CD4-positive, alpha-beta T cell treated with Interleukin-1 beta for 1 hour (primary cell): ENCODE measurements at regions not wholly inside any gene's neighbourhood (a gene's known extent, or its start where the extent isn't known, plus 50 kb on each side); places are given as distances from the start of the nearest gene placed in this dataset.
"Not testable (repeated sequence)": the region's sequence is repeated elsewhere in the genome, so short reads cannot be mapped to it uniquely, and the experiment has no call there.

Experiments
- DNase-seq, 2 donors: peaks; one replicate each; pipeline ENCODE4 v3.0.0-alpha.2; 2020 to 2022

- DNase-seq: peak; percentile 9 to 66
Observed at GRCh38 chr12:92987362-92987761, 58.3 kb upstream of the EEA1 start.

- peak; percentile 4 to 47 for DNase-seq
Observed at GRCh38 chr12:92987846-92988621, 58.9 kb upstream of the EEA1 start.

- no peak for DNase-seq
Observed at GRCh38 chr12:92988622-92989130, 59.6 kb upstream of the EEA1 start.

- no peak for DNase-seq
Observed at GRCh38 chr12:92989715-92990484, 60.8 kb upstream of the EEA1 start.

GRCh38 chr12:92991134-92991533 lies 62.0 kb upstream of the EEA1 start:
- no peak for DNase-seq

- no peak for DNase-seq
Observed at GRCh38 chr12:92992041-92992440, 62.9 kb upstream of the EEA1 start.

- no peak for DNase-seq
Observed at GRCh38 chr12:92993259-92993658, 64.2 kb upstream of the EEA1 start.

GRCh38 chr12:92995258-92995903 lies 66.3 kb upstream of the EEA1 start:
- DNase-seq: peak in 1 of 2 donors; percentile 7

GRCh38 chr12:93000026-93000425 lies 70.9 kb upstream of the EEA1 start:
- no peak for DNase-seq

GRCh38 chr12:93001407-93001806 lies 72.3 kb upstream of the EEA1 start:
- no peak for DNase-seq

- DNase-seq: no peak
Observed at GRCh38 chr12:93002293-93003054, 73.4 kb upstream of the EEA1 start.

- no peak for DNase-seq
Observed at GRCh38 chr12:93003531-93004239, 74.6 kb upstream of the EEA1 start.

GRCh38 chr12:93005928-93006392 lies 76.9 kb upstream of the EEA1 start:
- no peak for DNase-seq

- DNase-seq: no peak
Observed at GRCh38 chr12:93006471-93007208, 77.5 kb upstream of the EEA1 start.

- no peak for DNase-seq
Observed at GRCh38 chr12:93007544-93007943, 78.4 kb upstream of the EEA1 start.

- DNase-seq: no peak
Observed at GRCh38 chr12:93008044-93008778, 79.1 kb upstream of the EEA1 start.

GRCh38 chr12:93008880-93009279 lies 79.8 kb upstream of the EEA1 start:
- DNase-seq: not testable (repeated sequence)

GRCh38 chr12:93009533-93009932 lies 80.4 kb upstream of the EEA1 start:
- no peak for DNase-seq

GRCh38 chr12:93010461-93010860 lies 81.4 kb upstream of the EEA1 start:
- no peak for DNase-seq

GRCh38 chr12:93011100-93011499 lies 82.0 kb upstream of the EEA1 start:
- DNase-seq: no peak
